ENCODE measurements at regions not wholly inside any gene's neighbourhood (a gene's known extent, or its start where the extent isn't known, plus 50 kb on each side); places are given as distances from the start of the nearest gene placed in this dataset.

GRCh38 chr10:9069136-9069535 lies 1014.6 kb downstream of the GATA3 start:
- Mint-ChIP-seq H3K27ac (no peak overlapping the region), H3K4me3 (no peak overlapping the region), H3K9me3 (peaks cover 2% of the 10 kb centered on the region), H3K36me3 (ENCODE audit: low read depth) (no peaks in the 10 kb centered on the region), H3K27me3 (no peaks in the 10 kb centered on the region), H3K4me1 (ENCODE audit: low read depth) (no peaks in the 10 kb centered on the region)
- ChIA-PET CTCF (no interaction called here), POLR2A (interaction anchor here (0.6 kb wide), 1 partner anchor 22 kb away, joined by 3 read pairs; no protein-coding TSS in a partner anchor)
- Histone ChIP-seq H3K27me3 (ENCODE audit: control insufficient read depth in 1 of 2, insufficient read depth in 2 of 2, low read length in 2 of 2) (no peaks in the 10 kb centered on the region), H3K4me1 (ENCODE audit: insufficient read depth, low read length) (no peaks in the 10 kb centered on the region), H3K27ac (ENCODE audit: low read depth in 1 of 2, low read length in 2 of 2) (no peak overlapping the region), H3K36me3 (ENCODE audit: insufficient read depth, low read length) (no peaks in the 10 kb centered on the region), H3K4me3 (ENCODE audit: low read length) (no peak overlapping the region), H3K9me3 (ENCODE audit: control insufficient read depth in 1 of 2, insufficient read depth in 1 of 2, low read length in 2 of 2) (no peaks in the 10 kb centered on the region)
- intact Hi-C loops (cut with DNase I, micrococcal nuclease) = no loop called here
- ATAC-seq (ENCODE audit: poor library complexity) = no peak
- TF ChIP-seq CTCF (IDR thresholded peaks at IDR 0.05) = no peak
- no peak for DNase-seq

GRCh38 chr10:9075420-9075819 lies 1020.9 kb downstream of the GATA3 start:
- no peak for TF ChIP-seq CTCF (IDR thresholded peaks at IDR 0.05)
- ChIA-PET POLR2A (no interaction called here), CTCF (no interaction called here)
- H3K27me3 Mint-ChIP-seq = peaks cover 4% of the 10 kb centered on the region
- Histone ChIP-seq H3K27ac (ENCODE audit: low read depth in 1 of 2, low read length in 2 of 2) (no peak overlapping the region), H3K27me3 (ENCODE audit: control insufficient read depth in 1 of 2, insufficient read depth in 2 of 2, low read length in 2 of 2) (no peaks in the 10 kb centered on the region), H3K4me3 (ENCODE audit: low read length) (no peak overlapping the region), H3K9me3 (ENCODE audit: control insufficient read depth in 1 of 2, insufficient read depth in 1 of 2, low read length in 2 of 2) (no peaks in the 10 kb centered on the region), H3K36me3 (ENCODE audit: insufficient read depth, low read length) (no peaks in the 10 kb centered on the region), H3K4me1 (ENCODE audit: insufficient read depth, low read length) (no peaks in the 10 kb centered on the region)
- H3K4me1 Mint-ChIP-seq (ENCODE audit: low read depth) = no peaks in the 10 kb centered on the region
- peak in 2 of 14 experiments; percentile 15 to 26 for DNase-seq
- no peaks in the 10 kb centered on the region for H3K9me3 Mint-ChIP-seq
- no peak overlapping the region for H3K27ac Mint-ChIP-seq
- ATAC-seq (ENCODE audit: poor library complexity) = no peak
- intact Hi-C loops (cut with DNase I, micrococcal nuclease) = no loop called here
- H3K36me3 Mint-ChIP-seq (ENCODE audit: low read depth) = no peaks in the 10 kb centered on the region
- no peak overlapping the region for H3K4me3 Mint-ChIP-seq

- no peaks in the 10 kb centered on the region for H3K9me3 ChIP-seq (ENCODE audit: control insufficient read depth in 1 of 2, insufficient read depth in 1 of 2, low read length in 2 of 2)
- H3K4me1 ChIP-seq (ENCODE audit: insufficient read depth, low read length) = no peaks in the 10 kb centered on the region
- peaks cover 4% of the 10 kb centered on the region for H3K27me3 Mint-ChIP-seq
- H3K4me3 Mint-ChIP-seq = no peak overlapping the region
- DNase-seq (no peak), ATAC-seq (ENCODE audit: poor library complexity) (no peak)
- no peaks in the 10 kb centered on the region for H3K4me1 Mint-ChIP-seq (ENCODE audit: low read depth)
- H3K4me3 ChIP-seq (ENCODE audit: low read length) = no peak overlapping the region
- no peak for TF ChIP-seq CTCF (IDR thresholded peaks at IDR 0.05)
- no peaks in the 10 kb centered on the region for H3K36me3 ChIP-seq (ENCODE audit: insufficient read depth, low read length)
- no peaks in the 10 kb centered on the region for H3K27me3 ChIP-seq (ENCODE audit: control insufficient read depth in 1 of 2, insufficient read depth in 2 of 2, low read length in 2 of 2)
- ChIA-PET POLR2A (no interaction called here), CTCF (interaction anchor here (0.9 kb wide), 1 partner anchor 13 kb away, joined by 3 read pairs; no protein-coding TSS in a partner anchor)
- no peaks in the 10 kb centered on the region for H3K36me3 Mint-ChIP-seq (ENCODE audit: low read depth)
- H3K9me3 Mint-ChIP-seq = no peaks in the 10 kb centered on the region
- H3K27ac ChIP-seq (ENCODE audit: low read depth in 1 of 2, low read length in 2 of 2) = no peak overlapping the region
- intact Hi-C loops (cut with DNase I, micrococcal nuclease) = no loop called here
- no peak overlapping the region for H3K27ac Mint-ChIP-seq
Measured at GRCh38 chr10:9076066-9076465, 1021.6 kb downstream of the GATA3 start.

Data from CD4-positive, alpha-beta T cell (primary cell).